Esophagus muscularis mucosa (tissue), 3 donors: ENCODE measurements at regions not wholly inside any gene's neighbourhood (a gene's known extent, or its start where the extent isn't known, plus 50 kb on each side); places are given as distances from the start of the nearest gene placed in this dataset.

Source experiments
- POLR2AphosphoS5 ChIP-seq, 2 donors: sonication (generic); formaldehyde crosslinking; IDR thresholded peaks; one replicate each; pipeline ENCODE4 v1.6.1; 2017; ENCODE audit warnings: antibody characterized with exemption in 2 of 2
- TF ChIP-seq, protein P1 (sequence below), 3 experiments: fragments of 200-600 bp in 2 of 3; fragments of 450-650 bp in 1 of 3; sonication (generic) in 2 of 3; IDR thresholded peaks; one replicate each; pipeline ENCODE4 v1.5.1; 2017 to 2019; ENCODE audit warnings: antibody characterized with exemption in 3 of 3, mild to moderate bottlenecking in 2 of 3, moderate library complexity in 1 of 3

GRCh38 chr7:19489162-19489820, 219.5 kb downstream of the POLR1F start:
- TF ChIP-seq POLR2AphosphoS5 (IDR thresholded peaks at IDR 0.05): no peak
- TF ChIP-seq, protein P1, sequence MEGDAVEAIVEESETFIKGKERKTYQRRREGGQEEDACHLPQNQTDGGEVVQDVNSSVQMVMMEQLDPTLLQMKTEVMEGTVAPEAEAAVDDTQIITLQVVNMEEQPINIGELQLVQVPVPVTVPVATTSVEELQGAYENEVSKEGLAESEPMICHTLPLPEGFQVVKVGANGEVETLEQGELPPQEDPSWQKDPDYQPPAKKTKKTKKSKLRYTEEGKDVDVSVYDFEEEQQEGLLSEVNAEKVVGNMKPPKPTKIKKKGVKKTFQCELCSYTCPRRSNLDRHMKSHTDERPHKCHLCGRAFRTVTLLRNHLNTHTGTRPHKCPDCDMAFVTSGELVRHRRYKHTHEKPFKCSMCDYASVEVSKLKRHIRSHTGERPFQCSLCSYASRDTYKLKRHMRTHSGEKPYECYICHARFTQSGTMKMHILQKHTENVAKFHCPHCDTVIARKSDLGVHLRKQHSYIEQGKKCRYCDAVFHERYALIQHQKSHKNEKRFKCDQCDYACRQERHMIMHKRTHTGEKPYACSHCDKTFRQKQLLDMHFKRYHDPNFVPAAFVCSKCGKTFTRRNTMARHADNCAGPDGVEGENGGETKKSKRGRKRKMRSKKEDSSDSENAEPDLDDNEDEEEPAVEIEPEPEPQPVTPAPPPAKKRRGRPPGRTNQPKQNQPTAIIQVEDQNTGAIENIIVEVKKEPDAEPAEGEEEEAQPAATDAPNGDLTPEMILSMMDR (IDR thresholded peaks at IDR 0.05): no peak
